HepG2 (cell line): ENCODE measurements at regions not wholly inside any gene's neighbourhood (a gene's known extent, or its start where the extent isn't known, plus 50 kb on each side); places are given as distances from the start of the nearest gene placed in this dataset.

Experiments
- ATAC-seq: fragments of 200-7000 bp; cut with Tn5 transposase; 3 replicates; pipeline ENCODE4 v1.9.1; 2020; ENCODE audit warnings: mild to moderate bottlenecking, moderate library complexity
- BruUV-seq: library from RNA; stranded (reverse); fragments of 400-500 nt; replicated peaks from 2 replicates; lab custom pipeline; 2021; lab: Mats Ljungman, UMichigan
- CTCF ChIA-PET: fragments of 300-600 bp; formaldehyde crosslinking; extraction: SDS; loops from one replicate; lab custom pipeline; 2021; ENCODE audit warnings: low total read pairs, inconsistent platforms, low intra/inter-chr PET ratio; lab: Yijun Ruan, JAX
- POLR2A ChIA-PET: fragments of 350-600 bp; sonication (Branson Sonifier 250); formaldehyde crosslinking; loops from one replicate; lab custom pipeline; 2020; ENCODE audit warnings: antibody characterized with exemption, inconsistent platforms; lab: Yijun Ruan, JAX
- DNase-seq: peaks from one replicate; pipeline ENCODE4 v3.0.0-alpha.2; 2015; ENCODE audit warnings: low spot score
- FAIRE-seq: peaks from 3 replicates; lab custom pipeline; 2011; peaks lifted over from hg19 to GRCh38; lab: Jason Lieb, UNC
- H2AFZ ChIP-seq: one replicate; pipeline ENCODE4 v1.6.1; 2011; ENCODE audit warnings: low read length, inconsistent platforms
- H3K27ac ChIP-seq: fragments of 300-600 bp; 3 replicates; pipeline ENCODE4 v1.8.0; 2011; ENCODE audit warnings: mixed run types, mild to moderate bottlenecking, mixed read lengths, low read length, inconsistent platforms; ENCODE audit not compliant: insufficient read depth; ENCODE audit errors: extremely low read length
- H3K27me3 ChIP-seq, 2 experiments: fragments of 200-600 bp in 1 of 2; 2 replicates in 1 of 2; 3 replicates in 1 of 2; pipeline versions ENCODE4 v1.6.0 to v1.8.0; 2011; ENCODE audit warnings: low read length in 2 of 2, mild to moderate bottlenecking in 2 of 2, moderate library complexity in 2 of 2, inconsistent platforms in 1 of 2; ENCODE audit not compliant: insufficient read depth in 2 of 2, control insufficient read depth in 1 of 2
- H3K36me3 ChIP-seq, 2 experiments: fragments of 200-600 bp in 1 of 2; replicated peaks in 1 of 2; 2 replicates in 1 of 2; 3 replicates in 1 of 2; pipeline versions ENCODE4 v1.5.1 to v1.8.0; 2011; ENCODE audit warnings: low read length in 2 of 2, inconsistent platforms in 1 of 2; ENCODE audit not compliant: insufficient read depth in 2 of 2, control insufficient read depth in 1 of 2
- H3K4me1 ChIP-seq: 2 replicates; pipeline ENCODE4 v1.5.1; 2012; ENCODE audit warnings: low read length, inconsistent platforms; ENCODE audit not compliant: insufficient read depth
- H3K4me2 ChIP-seq: 2 replicates; pipeline ENCODE4 v1.6.0; 2011; ENCODE audit warnings: low read depth, low read length, inconsistent platforms
- H3K4me3 ChIP-seq, 3 experiments: fragments of 200-600 bp in 1 of 3; sonication (generic), shearing (Covaris generic) in 1 of 3; replicated peaks in 1 of 3; 2 replicates each; pipeline ENCODE4 v1.5.1; 2011 to 2016; ENCODE audit warnings: low read length in 3 of 3, inconsistent platforms in 2 of 3, low read depth in 2 of 3, mild to moderate bottlenecking in 2 of 3, control low read depth in 1 of 3, mixed read lengths in 1 of 3; ENCODE audit not compliant: insufficient read depth in 1 of 3
- H3K79me2 ChIP-seq: one replicate; pipeline ENCODE4 v1.6.1; 2011; ENCODE audit warnings: low read length, inconsistent platforms; ENCODE audit not compliant: insufficient read depth
- H3K9ac ChIP-seq: 2 replicates; pipeline ENCODE4 v1.6.0; 2011; ENCODE audit warnings: mild to moderate bottlenecking, low read depth, low read length, inconsistent platforms; ENCODE audit not compliant: insufficient read depth
- H3K9me3 ChIP-seq: 2 replicates; pipeline ENCODE4 v1.5.1; 2012; ENCODE audit warnings: mild to moderate bottlenecking, low read length
- H4K20me1 ChIP-seq: 2 replicates; pipeline ENCODE4 v1.6.0; 2011; ENCODE audit warnings: inconsistent platforms, mild to moderate bottlenecking, low read length, moderate library complexity; ENCODE audit not compliant: insufficient read depth
- FOSL2 ChIP-seq: sonication (generic); formaldehyde crosslinking; IDR thresholded peaks from 2 replicates; pipeline ENCODE4 v1.4.0; 2020; ENCODE audit warnings: missing genetic modification reagents
- KDM2A ChIP-seq: sonication (generic); formaldehyde crosslinking; IDR thresholded peaks from 2 replicates; pipeline ENCODE4 v1.4.0; 2020; ENCODE audit warnings: low read depth, missing genetic modification reagents, borderline replicate concordance
- RCOR2 ChIP-seq: IDR thresholded peaks from 2 replicates; pipeline ENCODE4 v1.6.1; 2016; ENCODE audit warnings: missing biosample characterization, missing genetic modification reagents
- SMARCC2 ChIP-seq: fragments of 450-650 bp; IDR thresholded peaks from 2 replicates; pipeline ENCODE4 v1.6.1; 2017; ENCODE audit warnings: antibody characterized with exemption, mild to moderate bottlenecking
- ZNF256 ChIP-seq: sonication (generic); formaldehyde crosslinking; conservative IDR thresholded peaks from 2 replicates; pipeline ENCODE4 v1.4.0; 2020; ENCODE audit warnings: missing genetic modification reagents
- ZNF281 ChIP-seq: sonication (generic); formaldehyde crosslinking; IDR thresholded peaks from 2 replicates; pipeline ENCODE4 v1.4.0; 2020; ENCODE audit warnings: missing genetic modification reagents, borderline replicate concordance
- ZNF660 ChIP-seq: sonication (generic); formaldehyde crosslinking; IDR thresholded peaks from 2 replicates; pipeline ENCODE4 v1.5.1; 2020; ENCODE audit warnings: mild to moderate bottlenecking, low read depth, missing genetic modification reagents, borderline replicate concordance
- WGBS: methylation state at CpG from one replicate; pipeline ENCODE4 v1.1.6; 2017; ENCODE audit warnings: low lambda C conversion rate; 5-methylcytosine and 5-hydroxymethylcytosine counted together
- in situ Hi-C: cut with HindIII; loops from 2 replicates; pipeline ENCODE4 v1.10.0; 2017; ENCODE audit warnings: low pct_unique_long_range_greater_than_20kb; ENCODE audit not compliant: extremely low pct_ligation_motif_present
- intact Hi-C: fragments of 100-400 bp; cut with micrococcal nuclease; formaldehyde crosslinking; loops from one replicate; pipeline ENCODE4 v1.10.0; 2022; ENCODE audit not compliant: unreplicated experiment
- TF ChIP-seq, protein P1 (sequence below): fragments of 450-650 bp; IDR thresholded peaks from 2 replicates; pipeline ENCODE4 v1.6.1; 2017; ENCODE audit warnings: mild to moderate bottlenecking

- WGBS = 2% methylated on average over 3 of the region's 3 CpGs
- H3K4me2 ChIP-seq = no peak overlapping the region
- no peaks in the 10 kb centered on the region for H3K9me3 ChIP-seq
- no peak overlapping the region for H3K9ac ChIP-seq
- H4K20me1 ChIP-seq = no peaks in the 10 kb centered on the region
- DNase-seq = no peak
- no peaks in the 10 kb centered on the region for H3K36me3 ChIP-seq
- no TSS peak for BruUV-seq
- ChIA-PET POLR2A (no interaction called here), CTCF (no interaction called here)
- no peak overlapping the region for H2AFZ ChIP-seq
- H3K4me3 ChIP-seq = no peak overlapping the region
- H3K27ac ChIP-seq = no peak overlapping the region
- FAIRE-seq = no peak
- H3K27me3 ChIP-seq = no peaks in the 10 kb centered on the region
- no peaks in the 10 kb centered on the region for H3K4me1 ChIP-seq
- TF ChIP-seq RCOR2 (CRISPR knock-in tag) = no peak
- no peak for TF ChIP-seq ZNF256 (CRISPR knock-in tag)
- TF ChIP-seq, all 625 proteins: peak for 0
- no peak for ATAC-seq
- in situ Hi-C loops (no loop called here), intact Hi-C loops (no loop called here)
- no peaks in the 10 kb centered on the region for H3K79me2 ChIP-seq
Measured at GRCh38 chr5:91490316-91490715, 107.2 kb upstream of the ARRDC3 start.

DNA sequence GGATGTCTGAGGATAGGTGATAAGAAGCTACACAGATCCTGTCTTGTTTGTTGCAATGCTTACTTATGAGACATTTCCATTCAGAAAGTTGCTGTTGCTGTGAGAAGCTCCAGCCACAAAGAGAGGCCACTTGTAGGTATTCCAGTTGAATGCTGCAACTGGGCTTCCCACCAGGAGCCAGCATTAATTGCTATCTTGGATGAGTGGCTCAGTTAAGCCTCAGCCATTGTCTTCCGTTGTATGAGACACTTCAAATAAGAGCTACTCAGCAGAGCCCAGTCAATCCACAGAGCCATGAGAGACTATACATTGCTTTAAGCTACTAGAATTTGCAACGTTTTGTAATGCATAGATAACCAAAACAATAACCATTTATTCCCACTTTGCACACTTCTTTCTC lies 104.3 kb upstream of the ARRDC3 start:
- BruUV-seq = no TSS peak
- Histone ChIP-seq H3K36me3 (no peaks in the 10 kb centered on the region), H3K4me2 (no peak overlapping the region), H4K20me1 (no peaks in the 10 kb centered on the region), H3K9me3 (no peaks in the 10 kb centered on the region), H3K79me2 (no peaks in the 10 kb centered on the region), H3K27me3 (no peaks in the 10 kb centered on the region), H3K4me1 (no peaks in the 10 kb centered on the region), H2AFZ (no peak overlapping the region), H3K9ac (no peak overlapping the region), H3K27ac (no peak overlapping the region), H3K4me3 (no peak overlapping the region)
- in situ Hi-C loops (no loop called here), intact Hi-C loops (no loop called here)
- TF ChIP-seq SMARCC2 (no peak), ZNF281 (CRISPR knock-in tag) (no peak), FOSL2 (CRISPR knock-in tag) (no peak), KDM2A (no peak), ZNF660 (CRISPR knock-in tag) (no peak)
- TF ChIP-seq, protein P1, sequence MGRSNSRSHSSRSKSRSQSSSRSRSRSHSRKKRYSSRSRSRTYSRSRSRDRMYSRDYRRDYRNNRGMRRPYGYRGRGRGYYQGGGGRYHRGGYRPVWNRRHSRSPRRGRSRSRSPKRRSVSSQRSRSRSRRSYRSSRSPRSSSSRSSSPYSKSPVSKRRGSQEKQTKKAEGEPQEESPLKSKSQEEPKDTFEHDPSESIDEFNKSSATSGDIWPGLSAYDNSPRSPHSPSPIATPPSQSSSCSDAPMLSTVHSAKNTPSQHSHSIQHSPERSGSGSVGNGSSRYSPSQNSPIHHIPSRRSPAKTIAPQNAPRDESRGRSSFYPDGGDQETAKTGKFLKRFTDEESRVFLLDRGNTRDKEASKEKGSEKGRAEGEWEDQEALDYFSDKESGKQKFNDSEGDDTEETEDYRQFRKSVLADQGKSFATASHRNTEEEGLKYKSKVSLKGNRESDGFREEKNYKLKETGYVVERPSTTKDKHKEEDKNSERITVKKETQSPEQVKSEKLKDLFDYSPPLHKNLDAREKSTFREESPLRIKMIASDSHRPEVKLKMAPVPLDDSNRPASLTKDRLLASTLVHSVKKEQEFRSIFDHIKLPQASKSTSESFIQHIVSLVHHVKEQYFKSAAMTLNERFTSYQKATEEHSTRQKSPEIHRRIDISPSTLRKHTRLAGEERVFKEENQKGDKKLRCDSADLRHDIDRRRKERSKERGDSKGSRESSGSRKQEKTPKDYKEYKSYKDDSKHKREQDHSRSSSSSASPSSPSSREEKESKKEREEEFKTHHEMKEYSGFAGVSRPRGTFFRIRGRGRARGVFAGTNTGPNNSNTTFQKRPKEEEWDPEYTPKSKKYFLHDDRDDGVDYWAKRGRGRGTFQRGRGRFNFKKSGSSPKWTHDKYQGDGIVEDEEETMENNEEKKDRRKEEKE = no peak
- FAIRE-seq (no peak), DNase-seq (no peak), ATAC-seq (no peak)
- 6% methylated on average over 1 of the region's 2 CpGs for WGBS
- CTCF ChIA-PET = no interaction called here
- POLR2A ChIA-PET = no interaction called here
